HK-2 (cell line): ENCODE measurements at regions not wholly inside any gene's neighbourhood (a gene's known extent, or its start where the extent isn't known, plus 50 kb on each side); places are given as distances from the start of the nearest gene placed in this dataset.
"Not testable (repeated sequence)": the region's sequence is repeated elsewhere in the genome, so short reads cannot be mapped to it uniquely, and the experiment has no call there.

Experiments
- DNase-seq: peaks from one replicate; pipeline ENCODE4 v3.0.0-alpha.2; 2018; ENCODE audit not compliant: unreplicated experiment

GRCh38 chr3:106998841-106999682, 378.2 kb upstream of the CCDC54 start:
- DNase-seq = not testable (repeated sequence)

DNA sequence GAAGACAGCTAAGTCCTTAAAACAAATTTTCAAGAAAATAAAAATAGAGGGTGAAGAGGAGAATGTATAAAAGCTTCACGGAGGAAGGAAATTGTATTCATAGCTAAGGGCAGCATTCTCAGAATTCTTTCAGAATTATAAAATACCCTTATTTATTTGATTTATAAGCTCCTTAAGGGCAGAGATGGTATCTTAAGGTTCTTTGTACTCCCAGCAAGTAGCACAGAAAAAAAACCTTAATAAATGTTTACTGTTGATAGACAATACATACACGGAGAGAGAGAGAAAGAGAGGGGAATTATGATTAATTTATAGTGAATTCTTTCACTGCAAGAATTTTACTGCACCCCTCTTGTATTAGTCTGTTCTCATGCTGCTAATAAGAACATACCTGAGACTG, 375.6 kb upstream of the CCDC54 start:
- DNase-seq = no peak

- DNase-seq = not testable (repeated sequence)
These were observed 371.9 kb upstream of the CCDC54 start for GRCh38 chr3:107005352-107005751.

DNA sequence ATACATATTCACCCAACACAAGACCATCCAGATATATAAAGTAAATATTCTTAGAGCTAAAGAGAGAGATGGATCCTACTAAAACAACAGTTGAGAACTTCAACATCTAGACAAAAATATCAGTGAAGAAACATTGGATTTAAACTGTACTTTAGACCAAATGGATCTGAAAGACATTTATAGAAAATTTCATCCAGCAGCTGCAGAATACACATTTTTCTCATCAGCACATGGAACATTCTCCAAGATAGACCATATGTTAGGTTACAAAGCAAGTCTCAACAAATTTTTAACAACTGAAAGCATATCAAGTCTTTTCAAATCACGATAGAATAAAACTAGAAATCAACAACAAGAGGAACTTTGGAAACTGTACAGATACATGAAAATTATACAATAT, 369.0 kb upstream of the CCDC54 start:
- DNase-seq = no peak

DNA sequence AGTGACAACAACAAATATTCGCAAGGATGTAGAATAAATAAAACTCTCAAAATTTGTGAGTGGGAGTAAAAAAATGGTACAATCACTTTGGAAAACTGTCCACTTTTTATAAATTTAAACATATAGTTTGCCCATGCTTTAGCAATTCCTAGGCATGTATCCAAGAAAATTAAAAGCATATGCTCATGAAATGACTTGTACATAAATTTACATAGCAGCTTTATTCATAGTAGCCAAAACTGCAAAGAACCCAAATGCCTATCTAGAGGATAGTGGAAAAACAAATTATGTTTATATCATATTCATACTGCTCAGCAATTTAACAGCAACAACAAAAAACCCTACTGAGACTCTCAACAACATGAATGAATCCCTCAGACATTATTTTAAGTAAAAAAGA, 363.6 kb upstream of the CCDC54 start:
- no peak for DNase-seq

DNA sequence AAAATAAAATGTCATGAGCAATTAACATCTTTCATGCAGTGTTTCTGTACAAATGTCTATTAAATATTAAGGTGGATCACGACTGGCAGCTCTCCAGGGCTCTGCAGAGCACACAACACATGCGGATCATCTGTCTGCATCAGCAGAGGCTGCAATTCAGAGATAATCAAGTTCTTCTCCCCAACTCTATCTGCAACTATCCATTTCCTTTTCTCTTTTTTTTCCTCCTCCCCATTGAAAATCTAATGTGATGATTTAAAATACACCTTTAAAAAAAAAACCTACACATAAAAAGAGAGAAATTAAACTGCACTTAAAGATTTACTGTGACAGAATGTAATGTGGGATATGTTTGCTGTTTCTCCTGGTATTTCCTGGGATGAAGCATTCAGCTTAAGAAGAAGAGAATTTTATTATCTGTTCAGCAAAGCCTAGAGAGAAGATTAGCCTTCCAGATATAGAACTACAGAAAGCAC, 352.6 kb upstream of the CCDC54 start:
- no peak for DNase-seq

DNA sequence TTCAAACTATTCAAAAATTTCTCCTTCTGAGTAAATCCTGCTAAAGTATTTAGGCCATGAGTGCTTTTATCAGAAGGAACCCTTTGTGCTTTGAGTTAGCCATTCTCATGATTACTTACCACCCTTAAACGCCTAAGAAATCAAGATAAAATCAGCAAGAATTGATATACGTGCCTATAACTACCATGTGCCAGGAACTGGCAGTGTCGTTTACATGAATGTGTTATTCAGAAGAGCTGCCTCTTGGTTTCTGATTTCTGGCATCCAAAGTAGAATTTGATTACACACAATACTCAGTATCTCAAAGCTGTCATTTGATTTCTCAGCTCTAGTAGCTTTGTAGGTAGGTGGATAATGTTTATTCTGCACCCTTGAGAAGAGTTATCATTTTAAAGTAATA, 351.3 kb upstream of the CCDC54 start:
- no peak for DNase-seq

DNA sequence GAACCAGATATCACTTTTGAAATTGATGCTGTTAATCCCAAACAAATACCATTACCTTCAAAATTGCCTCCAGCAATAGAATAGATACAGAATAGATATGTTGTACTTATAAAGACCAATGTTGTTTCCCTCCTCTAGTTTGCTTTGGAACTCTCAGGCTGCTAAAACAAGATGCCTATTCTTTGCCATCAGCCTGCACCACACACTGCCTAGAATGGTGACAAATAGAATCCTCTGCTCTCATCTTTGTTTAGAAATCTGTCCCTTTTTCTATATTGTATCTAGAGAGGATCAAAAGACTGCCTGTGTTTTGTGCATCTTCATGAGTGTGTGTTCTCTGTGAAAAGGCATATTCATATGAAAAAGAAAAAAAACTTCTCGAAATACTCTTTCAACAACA, 349.2 kb upstream of the CCDC54 start:
- DNase-seq = no peak

GRCh38 chr3:107028626-107029025, 348.6 kb upstream of the CCDC54 start:
- DNase-seq = no peak

DNA sequence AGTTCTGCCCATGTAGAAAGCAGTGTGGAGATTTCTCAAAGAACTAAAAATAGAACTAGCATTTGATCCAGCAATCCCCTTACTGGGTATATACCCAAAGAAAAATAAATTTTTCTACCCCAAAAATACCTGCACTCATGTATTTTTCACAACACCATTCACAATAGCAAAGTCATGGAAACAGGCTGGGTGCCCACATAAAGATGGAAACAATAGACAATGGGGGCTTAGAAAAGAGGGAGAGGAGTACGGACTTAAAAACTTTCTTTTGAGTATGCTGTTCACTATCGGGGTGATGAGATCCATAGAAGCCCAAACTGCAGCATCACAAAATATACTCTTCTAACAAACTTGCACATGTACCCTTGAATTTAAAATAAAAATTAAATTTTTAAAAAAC, 345.1 kb upstream of the CCDC54 start:
- no peak for DNase-seq

- no peak for DNase-seq
These were observed 343.1 kb upstream of the CCDC54 start for GRCh38 chr3:107034142-107034541.

DNA sequence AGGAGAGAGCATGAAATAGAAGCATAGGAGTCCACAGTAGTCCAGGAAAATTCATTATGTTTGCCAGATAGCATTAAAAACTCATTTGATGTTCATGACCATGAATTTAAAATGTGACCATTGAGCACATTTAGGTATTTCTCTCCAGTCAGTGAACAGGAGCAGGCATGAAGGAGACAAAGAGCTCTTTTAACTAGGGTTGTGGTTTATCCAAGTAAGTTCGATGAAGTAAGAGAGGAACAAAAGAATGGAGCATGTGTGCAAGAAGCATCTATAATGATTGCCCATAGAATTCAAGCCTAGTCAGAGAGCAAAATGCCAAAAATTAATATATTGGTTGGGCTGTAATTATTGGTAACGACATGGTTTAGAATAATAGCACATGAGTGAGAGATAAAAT, 342.1 kb upstream of the CCDC54 start:
- DNase-seq = no peak

DNA sequence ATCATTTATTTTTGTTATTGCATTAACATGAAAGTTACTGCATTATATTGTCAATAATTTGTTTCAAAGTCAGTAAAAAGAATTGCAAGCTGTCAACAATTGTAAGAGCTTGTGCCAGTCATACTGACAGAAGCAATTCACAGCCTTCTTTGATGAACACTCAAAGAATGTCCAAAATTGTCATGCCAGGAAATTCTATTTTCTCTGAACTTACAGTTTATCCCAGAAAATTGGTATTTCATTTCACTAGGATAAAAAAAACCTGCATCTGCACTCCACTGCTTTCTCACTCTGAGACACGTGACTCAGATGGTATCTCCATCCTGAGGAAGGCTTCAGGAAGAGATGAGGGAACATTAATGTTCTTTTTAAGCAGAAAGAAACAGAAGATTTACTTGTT, 332.6 kb upstream of the CCDC54 start:
- no peak for DNase-seq

DNA sequence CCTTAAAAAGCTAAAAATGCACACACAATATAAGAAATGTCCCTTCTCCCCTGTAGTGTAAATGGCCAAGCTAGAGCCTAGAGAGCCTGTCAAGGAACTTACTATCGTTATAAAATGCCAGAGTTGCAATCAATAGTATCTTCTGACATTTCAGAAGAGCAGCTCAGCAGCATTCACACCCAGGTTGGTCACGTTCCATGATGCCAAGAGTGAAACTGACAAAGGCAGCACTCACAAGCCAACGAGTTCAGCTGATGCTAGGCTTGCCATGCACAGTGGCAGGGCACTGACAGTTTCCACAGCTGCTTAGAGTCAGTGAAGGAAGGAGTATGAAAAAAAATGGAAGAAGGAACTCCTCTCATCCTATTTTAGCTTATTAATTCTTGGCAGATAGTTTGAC, 331.4 kb upstream of the CCDC54 start:
- DNase-seq = no peak

- no peak for DNase-seq
These were observed 321.9 kb upstream of the CCDC54 start for GRCh38 chr3:107055181-107055942.

GRCh38 chr3:107061466-107061865, 315.8 kb upstream of the CCDC54 start:
- DNase-seq = no peak

GRCh38 chr3:107062310-107062709, 314.9 kb upstream of the CCDC54 start:
- DNase-seq = no peak

DNA sequence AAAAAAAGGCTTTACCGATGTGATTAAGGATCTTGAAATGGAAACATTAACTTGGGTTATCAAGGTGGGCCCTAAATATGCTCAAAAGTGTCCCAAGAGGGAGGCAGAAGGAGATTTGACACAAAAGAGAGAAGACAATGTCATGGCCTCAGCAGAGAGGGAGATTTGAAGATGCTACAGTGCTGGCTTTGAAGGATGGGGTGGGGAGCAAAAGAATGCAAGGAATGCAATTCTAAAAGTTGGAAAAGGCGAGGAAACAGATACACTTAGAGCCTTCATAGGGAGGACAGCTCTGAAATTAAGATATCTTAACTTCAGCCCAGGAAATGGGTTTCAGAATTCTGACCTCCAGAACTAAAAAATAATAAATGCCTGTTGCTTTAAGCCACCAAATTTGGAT, 314.5 kb upstream of the CCDC54 start:
- DNase-seq = no peak

- DNase-seq = no peak
These were observed 313.9 kb upstream of the CCDC54 start for GRCh38 chr3:107063351-107063750.

- DNase-seq = peak; percentile 62
These were observed 312.7 kb upstream of the CCDC54 start for GRCh38 chr3:107064405-107065060.

DNA sequence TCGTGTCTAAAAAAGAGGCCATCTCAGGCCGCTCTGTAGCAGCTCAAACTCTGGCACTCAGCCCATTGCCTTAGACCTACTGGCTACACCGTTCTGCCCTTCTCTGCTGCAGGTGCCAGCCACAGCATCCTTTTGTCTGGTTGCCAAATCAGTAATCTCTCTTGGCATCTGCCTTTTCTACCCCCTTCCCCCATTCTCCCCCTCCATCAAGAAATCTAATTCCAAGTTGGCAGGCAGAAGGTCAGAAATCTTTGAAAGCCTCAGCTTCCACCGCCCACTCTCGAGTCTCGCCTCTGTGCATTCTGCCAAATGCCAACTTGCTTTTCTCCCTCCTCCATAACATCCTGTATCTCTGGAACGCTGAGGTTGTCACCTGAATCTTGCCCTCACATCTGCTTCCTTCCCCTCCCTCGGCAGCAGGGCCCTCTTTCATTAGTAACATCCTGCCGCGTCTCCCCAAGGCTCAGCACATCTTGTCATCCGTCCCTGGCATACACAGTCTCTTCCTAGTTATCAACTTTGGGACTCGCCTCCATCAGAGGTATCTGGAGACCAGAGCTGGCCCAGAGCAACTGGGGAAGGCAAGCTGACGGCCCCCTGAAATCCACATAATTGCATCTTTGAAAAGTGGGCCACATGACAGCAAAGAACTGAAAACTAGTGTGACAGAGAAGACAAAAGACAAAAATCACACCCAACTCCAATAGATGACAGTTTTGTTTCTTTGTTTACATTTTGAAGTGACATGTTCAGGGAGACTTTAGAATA, 312.0 kb upstream of the CCDC54 start:
- no peak for DNase-seq

DNA sequence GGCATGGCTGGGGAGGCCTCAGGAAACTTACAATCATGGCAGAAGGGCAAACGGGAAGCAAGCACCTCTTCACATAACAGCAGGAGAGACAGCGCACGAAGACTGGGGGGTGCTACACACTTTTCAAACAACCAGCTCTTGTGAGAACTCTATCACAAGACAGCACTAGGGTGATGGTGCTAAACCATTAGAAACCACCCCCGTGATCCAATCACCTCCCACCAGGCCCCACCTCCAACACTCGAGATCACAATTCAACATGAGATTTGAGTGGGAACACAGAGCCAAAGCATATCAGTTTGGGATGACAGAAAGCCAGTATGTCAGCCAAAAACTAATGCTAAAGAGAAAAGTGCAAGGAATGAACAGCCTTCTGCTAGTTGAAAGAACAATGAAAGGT, 309.8 kb upstream of the CCDC54 start:
- no peak for DNase-seq
